GM21723 (cell line): ENCODE measurements at regions not wholly inside any gene's neighbourhood (a gene's known extent, or its start where the extent isn't known, plus 50 kb on each side); places are given as distances from the start of the nearest gene placed in this dataset.
A peak's percentile ranks its signal among the peaks of the same experiment; 100 is the strongest.
"Not testable (repeated sequence)": the region's sequence is repeated elsewhere in the genome, so short reads cannot be mapped to it uniquely, and the experiment has no call there.

Experiments used
- ATAC-seq: cut with Tn5 transposase; IDR thresholded peaks from one replicate; pipeline ENCODE4 v1.9.1; 2021; ENCODE audit warnings: mild to moderate bottlenecking, moderate library complexity; ENCODE audit not compliant: unreplicated experiment

- peak; percentile 36 for ATAC-seq
These were observed 369.4 kb upstream of the IGFBP3 start for GRCh38 chr7:46290374-46291049.

DNA sequence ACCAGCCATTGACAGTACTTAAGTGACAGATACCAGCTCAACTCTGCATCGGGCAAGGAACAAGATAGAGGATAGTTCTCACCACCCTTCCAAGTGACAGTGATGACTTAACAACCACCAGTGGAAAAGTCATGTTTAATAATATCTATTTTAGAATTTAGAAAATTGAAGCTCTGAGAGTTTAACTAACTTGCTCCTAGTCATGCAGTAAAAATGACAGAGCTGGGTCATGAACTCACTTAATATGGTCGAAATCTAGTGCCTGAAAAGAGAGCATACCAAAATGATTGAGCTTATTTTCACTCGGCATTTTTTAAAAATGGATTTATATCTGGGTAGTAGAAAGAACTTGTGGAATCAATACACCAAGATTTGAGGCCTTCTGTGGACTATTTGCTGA is 367.8 kb upstream of the IGFBP3 start:
- no peak for ATAC-seq

DNA sequence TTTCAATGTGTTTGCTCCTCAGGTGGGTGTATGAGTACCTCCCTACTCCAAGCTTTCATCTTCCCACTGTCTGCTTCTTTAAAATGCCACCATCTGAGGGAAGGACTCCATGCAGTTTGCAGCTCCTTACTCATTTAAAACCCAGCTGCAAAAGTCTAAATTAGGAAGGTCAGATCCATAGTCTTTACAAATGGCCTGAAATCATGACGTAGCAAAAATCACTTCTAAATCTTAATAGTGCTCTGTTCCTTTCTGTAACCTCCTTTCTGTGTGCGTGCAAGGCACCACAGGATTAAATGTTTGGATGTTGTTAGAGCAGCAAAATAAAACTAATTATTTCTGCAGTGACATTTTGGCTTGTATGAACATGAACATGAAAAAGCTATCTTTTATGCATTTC is 366.9 kb upstream of the IGFBP3 start:
- no peak for ATAC-seq

- no peak for ATAC-seq
These were observed 365.9 kb upstream of the IGFBP3 start for GRCh38 chr7:46286957-46287356.

DNA sequence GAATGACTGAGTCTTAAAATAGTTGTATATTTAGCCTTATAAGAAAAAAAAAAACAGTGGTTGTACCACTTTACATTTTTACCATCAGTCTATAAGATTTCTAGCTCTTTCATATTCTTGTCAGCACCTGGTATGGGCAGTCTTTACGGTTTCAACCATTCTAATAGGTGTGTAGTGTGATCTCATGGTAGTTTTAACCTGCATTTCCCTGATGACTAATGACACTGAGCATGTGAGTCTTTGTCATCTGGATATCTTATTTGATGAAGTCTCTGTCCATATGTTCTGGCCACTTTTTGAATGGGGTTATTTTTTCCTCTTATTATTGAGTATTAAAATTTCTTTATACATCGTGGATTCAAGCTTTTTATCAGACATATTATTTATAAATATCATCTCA is 365.3 kb upstream of the IGFBP3 start:
- ATAC-seq = no peak

GRCh38 chr7:46285878-46286277 is 364.8 kb upstream of the IGFBP3 start:
- ATAC-seq = no peak

GRCh38 chr7:46283852-46284251 is 362.8 kb upstream of the IGFBP3 start:
- ATAC-seq = no peak

GRCh38 chr7:46282155-46282554 is 361.1 kb upstream of the IGFBP3 start:
- no peak for ATAC-seq

GRCh38 chr7:46281071-46281470 is 360.0 kb upstream of the IGFBP3 start:
- ATAC-seq = no peak

DNA sequence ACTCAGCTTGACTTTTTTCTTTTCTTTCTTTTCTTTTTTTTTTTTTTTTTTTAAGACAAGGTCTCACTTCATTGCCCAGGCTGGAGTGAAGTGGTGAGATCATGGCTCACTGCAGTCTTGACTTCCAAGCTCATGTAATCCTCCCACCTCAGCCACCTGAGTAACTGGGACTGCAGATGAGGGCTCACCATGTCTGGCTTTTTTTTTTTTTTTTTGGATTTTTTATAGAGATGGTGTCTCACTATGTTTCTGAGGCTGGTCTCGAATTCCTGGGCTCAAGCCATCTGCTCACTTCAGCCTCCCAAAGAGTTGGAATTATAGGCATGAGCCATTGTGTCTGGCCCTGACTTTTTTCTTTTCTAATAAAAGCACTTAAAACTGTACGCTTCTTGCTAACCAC is 358.2 kb upstream of the IGFBP3 start:
- ATAC-seq = no peak

DNA sequence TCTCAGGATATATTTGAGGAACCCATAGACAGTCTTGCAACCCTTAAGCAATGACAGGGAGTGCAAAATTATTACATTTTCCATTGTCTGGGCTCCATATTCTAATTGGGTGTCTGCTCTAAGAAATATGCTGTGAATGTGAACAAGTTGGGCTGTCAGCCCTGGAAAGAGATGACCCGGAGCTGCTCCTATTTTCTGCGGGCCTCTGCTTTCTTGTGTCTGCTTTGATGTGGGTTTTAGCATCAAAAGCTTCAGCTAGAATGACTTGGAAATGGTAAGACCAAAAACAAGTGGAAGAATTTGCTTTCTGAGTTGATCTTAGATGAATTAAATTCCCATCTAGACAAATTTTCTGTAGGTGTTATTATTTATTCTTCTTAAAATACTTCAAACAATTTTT is 343.6 kb upstream of the IGFBP3 start:
- no peak for ATAC-seq

DNA sequence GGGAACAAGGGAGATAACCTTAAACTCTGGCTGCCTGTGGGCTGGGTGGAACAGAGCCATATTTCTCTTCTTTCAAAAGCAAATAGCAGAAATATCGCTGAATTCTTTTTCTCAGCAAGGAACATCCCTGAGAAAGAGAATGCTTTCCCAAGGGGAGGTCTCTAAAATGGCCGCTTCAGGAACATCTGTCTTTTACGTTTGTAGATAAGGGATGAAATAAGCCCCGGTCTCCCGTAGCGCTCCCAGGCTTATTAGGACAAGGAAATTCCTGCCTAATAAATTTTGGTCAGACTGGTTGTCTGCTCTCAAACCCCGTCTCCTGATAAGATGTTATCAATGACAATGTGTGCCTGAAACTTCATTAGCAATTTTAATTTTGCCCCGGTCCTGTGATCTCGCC is 340.6 kb upstream of the IGFBP3 start:
- ATAC-seq = not testable (repeated sequence)

GRCh38 chr7:46259947-46260346 is 338.9 kb upstream of the IGFBP3 start:
- ATAC-seq = no peak

GRCh38 chr7:46257761-46258448 is 336.8 kb upstream of the IGFBP3 start:
- ATAC-seq = no peak

DNA sequence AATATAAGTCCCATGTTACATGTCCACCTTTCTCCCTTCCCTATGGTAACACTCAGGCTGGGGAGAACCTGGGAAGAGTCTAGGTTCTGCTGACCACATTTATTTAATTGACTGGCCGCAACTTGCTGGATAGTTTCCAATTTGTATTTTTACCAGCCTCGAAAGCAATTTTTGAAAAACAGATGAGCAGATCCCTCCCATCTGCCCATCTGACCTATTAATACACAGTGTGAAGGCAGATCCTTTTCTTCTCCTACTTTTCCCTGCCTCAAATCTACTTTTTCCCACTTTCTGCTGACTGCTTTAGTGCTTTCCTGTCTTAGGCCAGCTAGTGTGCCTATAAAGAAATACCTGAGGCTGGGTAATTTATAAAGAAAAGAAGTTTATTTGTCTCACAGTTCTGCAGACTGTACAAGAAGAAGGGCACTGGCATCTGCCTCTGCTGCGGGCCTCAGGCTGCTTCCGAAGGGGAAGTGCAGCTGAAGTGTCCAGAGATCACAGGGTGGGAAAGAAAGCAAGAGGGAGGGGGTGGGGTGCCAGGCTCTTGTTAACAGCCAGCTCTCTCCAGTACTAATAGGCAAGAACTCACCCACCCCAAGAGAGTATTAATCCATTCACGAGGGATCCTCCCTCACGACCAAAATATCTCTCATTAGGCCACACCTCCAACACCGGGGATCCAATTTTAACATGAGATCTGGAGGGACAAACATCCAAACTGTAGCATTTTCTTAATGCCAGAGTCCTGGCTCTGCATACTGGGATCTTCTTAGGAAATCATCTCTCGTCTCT is 336.0 kb upstream of the IGFBP3 start:
- no peak for ATAC-seq

- ATAC-seq = no peak
These were observed 332.4 kb upstream of the IGFBP3 start for GRCh38 chr7:46253520-46253919.

DNA sequence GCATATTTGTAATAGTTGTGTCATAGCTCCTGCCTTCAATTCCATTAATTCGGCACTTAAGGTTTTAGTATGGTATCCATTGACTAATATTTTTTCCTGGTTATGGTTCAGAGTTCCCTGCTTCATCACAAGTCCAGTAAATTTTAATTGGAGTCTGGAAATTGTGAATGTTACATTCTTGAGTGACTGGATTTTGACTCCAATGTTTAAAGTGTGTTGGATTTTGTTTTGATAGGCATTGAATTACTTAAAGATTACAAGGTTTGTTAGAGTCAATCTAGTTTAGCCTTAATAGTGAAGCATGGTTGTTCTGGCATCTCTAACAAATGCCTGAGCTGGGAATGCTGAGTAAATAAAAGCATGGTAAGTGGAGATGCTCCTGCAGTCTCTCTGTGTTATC is 326.6 kb upstream of the IGFBP3 start:
- no peak for ATAC-seq

DNA sequence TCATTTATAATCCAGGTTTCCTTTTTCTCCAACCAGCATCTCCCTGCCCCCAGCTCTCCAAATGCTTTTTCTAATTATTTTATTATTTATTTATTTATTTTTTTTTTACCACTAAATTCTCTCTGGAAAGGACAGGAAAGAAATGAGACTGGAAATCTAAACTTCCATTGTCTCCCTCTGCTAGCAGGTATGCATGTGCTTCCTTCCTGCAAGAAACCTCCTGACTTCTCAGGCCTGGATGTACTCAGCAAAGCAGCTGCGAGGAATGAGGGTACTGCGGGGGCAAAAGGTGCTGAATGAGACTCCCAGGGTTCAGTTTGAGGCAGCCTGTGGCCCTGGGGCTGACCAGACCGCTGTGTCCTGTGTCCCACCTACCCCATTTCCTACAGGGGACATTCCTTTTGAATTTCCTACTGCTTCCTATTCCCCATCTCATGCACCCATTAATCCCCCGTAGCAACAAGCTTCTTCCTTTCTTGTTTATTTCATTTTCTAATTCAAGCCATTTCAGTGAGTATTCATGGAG is 324.6 kb upstream of the IGFBP3 start:
- ATAC-seq = no peak

GRCh38 chr7:46244757-46245156 is 323.7 kb upstream of the IGFBP3 start:
- no peak for ATAC-seq

- no peak for ATAC-seq
These were observed 322.3 kb upstream of the IGFBP3 start for GRCh38 chr7:46243406-46243805.

DNA sequence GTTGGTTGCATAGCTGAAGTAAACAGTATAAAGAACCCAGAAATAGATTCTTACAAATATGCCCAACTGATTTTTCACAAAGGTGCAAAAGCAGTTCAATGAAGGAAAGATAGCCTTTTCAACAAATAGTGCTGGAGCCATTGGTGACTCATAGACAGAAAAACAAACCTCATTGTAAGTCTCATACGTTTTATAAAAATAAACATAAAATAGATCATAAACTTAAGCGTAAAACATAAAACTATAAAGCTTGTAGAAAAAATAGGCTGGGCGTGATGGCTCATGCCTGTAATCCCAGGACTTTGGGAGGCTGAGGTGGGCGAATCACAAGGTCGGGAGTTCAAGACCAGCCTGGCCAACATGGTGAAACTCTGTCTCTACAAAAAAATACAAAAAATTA is 318.8 kb upstream of the IGFBP3 start:
- no peak for ATAC-seq

DNA sequence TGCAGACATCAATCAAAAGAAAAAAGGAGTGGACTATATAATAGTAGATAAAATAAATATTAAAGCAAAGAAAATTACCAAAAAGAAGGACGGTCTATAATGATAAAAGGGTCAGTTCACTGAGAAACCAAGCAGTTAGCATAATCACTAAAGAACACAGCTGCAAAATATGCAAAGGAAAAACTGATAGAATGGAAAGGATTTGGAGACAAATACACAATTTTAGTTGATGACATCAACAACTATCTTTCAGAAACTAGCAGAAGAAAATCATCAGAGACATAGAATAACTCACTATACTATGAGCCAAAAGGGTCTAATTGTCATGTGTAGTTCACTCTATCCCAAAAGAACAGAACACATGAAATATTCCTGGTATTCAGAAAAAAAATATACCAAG is 316.4 kb upstream of the IGFBP3 start:
- ATAC-seq = no peak
